Subcutaneous abdominal adipose tissue (tissue), 5 donors: ENCODE measurements at regions not wholly inside any gene's neighbourhood (a gene's known extent, or its start where the extent isn't known, plus 50 kb on each side); places are given as distances from the start of the nearest gene placed in this dataset.

Experiments
- H3K27ac ChIP-seq: one replicate; pipeline ENCODE4 v1.7.0; 2013; ENCODE audit warnings: low read depth, mild to moderate bottlenecking, inconsistent platforms, low read length, moderate library complexity
- H3K27me3 ChIP-seq, 5 donors: one replicate each; pipeline ENCODE4 v1.7.0; 2013; ENCODE audit warnings: low read length in 5 of 5, inconsistent platforms in 1 of 5; ENCODE audit not compliant: control insufficient read depth in 5 of 5, insufficient read depth in 4 of 5
- H3K36me3 ChIP-seq, 5 donors: one replicate each; pipeline ENCODE4 v1.7.0; 2013; ENCODE audit warnings: low read length in 5 of 5; ENCODE audit not compliant: control insufficient read depth in 5 of 5, insufficient read depth in 5 of 5
- H3K4me1 ChIP-seq, 5 donors: one replicate each; pipeline ENCODE4 v1.7.0; 2013; ENCODE audit warnings: low read length in 5 of 5, mild to moderate bottlenecking in 3 of 5, moderate library complexity in 1 of 5; ENCODE audit not compliant: control insufficient read depth in 5 of 5, insufficient read depth in 5 of 5
- H3K4me3 ChIP-seq, 5 donors: one replicate each; pipeline ENCODE4 v1.7.0; 2013; ENCODE audit warnings: low read length in 5 of 5, low read depth in 1 of 5
- H3K9ac ChIP-seq, 5 donors: one replicate each; pipeline ENCODE4 v1.7.0; 2013; ENCODE audit warnings: low read length in 5 of 5, mild to moderate bottlenecking in 4 of 5, moderate library complexity in 3 of 5
- H3K9me3 ChIP-seq, 5 donors: one replicate each; pipeline ENCODE4 v1.7.0; 2013; ENCODE audit warnings: low read length in 5 of 5; ENCODE audit not compliant: control insufficient read depth in 5 of 5
- donor health status: healthy.
- donor health status: healthy.
- donor health status: healthy.
- donor health status: healthy.
- donor health status: healthy.

- Histone ChIP-seq H3K27ac (no peak overlapping the region), H3K4me1 (peaks cover 0 to 6% (median 0%) of the 10 kb centered on the region in 5 donors), H3K9me3 (no peaks in the 10 kb centered on the region), H3K27me3 (no peaks in the 10 kb centered on the region), H3K36me3 (no peaks in the 10 kb centered on the region), H3K4me3 (no peak overlapping the region), H3K9ac (no peak overlapping the region)
Observed at GRCh38 chr12:28104316-28104715, 85.9 kb upstream of the CCDC91 start.

DNA sequence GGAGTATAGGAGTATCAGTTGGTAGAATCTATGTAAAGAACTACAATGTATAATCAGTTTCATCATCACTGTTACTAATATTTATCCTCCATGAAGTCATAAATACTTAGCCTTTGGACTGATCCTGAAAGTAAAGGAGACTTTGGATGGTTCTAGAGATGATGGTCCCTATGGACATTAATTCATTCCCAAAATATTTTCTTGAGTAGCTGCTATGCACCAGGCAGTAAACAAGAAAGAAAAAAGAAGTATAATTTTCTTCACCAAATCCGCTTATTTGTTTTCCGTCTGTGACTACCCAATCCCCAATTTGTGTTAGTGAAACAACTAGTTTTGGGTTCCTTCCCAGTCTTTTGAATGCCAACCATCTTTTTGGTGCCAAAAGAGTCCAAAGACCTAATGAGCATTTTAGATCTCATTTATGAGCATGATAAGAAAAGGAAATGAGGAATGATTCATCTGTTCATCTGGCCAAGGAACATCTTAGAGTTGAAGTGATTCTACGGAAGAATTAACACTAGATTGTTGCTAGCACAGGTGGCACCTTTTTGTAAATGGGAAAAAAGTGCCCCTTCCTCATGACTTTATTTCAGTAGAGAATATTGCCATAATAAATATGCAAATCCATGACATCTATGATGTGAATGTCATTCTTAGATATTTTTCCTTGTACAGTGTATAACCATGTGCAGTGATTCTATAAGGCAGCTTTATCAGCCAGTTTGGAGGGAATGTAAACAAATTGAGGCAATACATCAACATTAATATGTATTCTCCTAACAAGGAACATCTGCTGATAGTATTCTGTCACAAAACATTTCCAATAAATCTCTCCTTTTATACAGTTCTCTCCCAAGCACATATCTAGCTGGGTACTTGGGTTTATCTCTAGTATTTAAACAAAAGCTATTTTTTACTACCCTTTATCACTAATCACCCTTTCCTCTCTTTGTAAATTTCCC, 85.1 kb upstream of the CCDC91 start:
- H3K9ac ChIP-seq = no peak overlapping the region
- H3K36me3 ChIP-seq = no peaks in the 10 kb centered on the region
- no peaks in the 10 kb centered on the region for H3K9me3 ChIP-seq
- H3K4me1 ChIP-seq = peaks cover 0 to 6% (median 0%) of the 10 kb centered on the region in 5 donors
- H3K27me3 ChIP-seq = no peaks in the 10 kb centered on the region
- H3K4me3 ChIP-seq = no peak overlapping the region
- H3K27ac ChIP-seq = no peak overlapping the region

GRCh38 chr12:28107679-28108078, 82.6 kb upstream of the CCDC91 start:
- Histone ChIP-seq H3K9ac (no peak overlapping the region), H3K4me1 (peaks cover 0 to 6% (median 0%) of the 10 kb centered on the region in 5 donors), H3K27ac (no peak overlapping the region), H3K4me3 (no peak overlapping the region), H3K27me3 (no peaks in the 10 kb centered on the region), H3K36me3 (no peaks in the 10 kb centered on the region), H3K9me3 (peaks cover 0 to 3% (median 0%) of the 10 kb centered on the region in 5 donors)

DNA sequence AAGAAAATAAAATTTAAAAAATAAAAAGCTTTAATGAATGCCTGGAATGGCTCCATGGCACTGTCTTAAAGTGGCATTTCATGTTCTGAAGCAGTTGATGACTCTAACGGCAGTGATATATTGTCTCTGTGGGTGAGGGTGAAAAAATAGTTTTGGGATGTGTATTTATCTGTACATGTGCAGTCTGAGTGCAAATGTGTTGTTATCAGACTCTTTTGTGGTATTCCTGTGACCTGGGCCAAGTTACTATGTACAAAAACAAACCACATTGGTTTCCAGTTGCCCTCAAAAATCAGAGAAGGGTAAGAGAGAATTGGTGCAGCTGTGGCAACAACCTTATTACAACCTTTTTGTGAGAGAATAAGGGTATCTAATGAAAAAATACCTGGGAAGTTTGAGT, 81.7 kb upstream of the CCDC91 start:
- Histone ChIP-seq H3K9me3 (peaks cover 0 to 3% (median 0%) of the 10 kb centered on the region in 5 donors), H3K27me3 (no peaks in the 10 kb centered on the region), H3K9ac (no peak overlapping the region), H3K36me3 (no peaks in the 10 kb centered on the region), H3K4me1 (peaks cover 0 to 6% (median 0%) of the 10 kb centered on the region in 5 donors), H3K27ac (no peak overlapping the region), H3K4me3 (no peak overlapping the region)

DNA sequence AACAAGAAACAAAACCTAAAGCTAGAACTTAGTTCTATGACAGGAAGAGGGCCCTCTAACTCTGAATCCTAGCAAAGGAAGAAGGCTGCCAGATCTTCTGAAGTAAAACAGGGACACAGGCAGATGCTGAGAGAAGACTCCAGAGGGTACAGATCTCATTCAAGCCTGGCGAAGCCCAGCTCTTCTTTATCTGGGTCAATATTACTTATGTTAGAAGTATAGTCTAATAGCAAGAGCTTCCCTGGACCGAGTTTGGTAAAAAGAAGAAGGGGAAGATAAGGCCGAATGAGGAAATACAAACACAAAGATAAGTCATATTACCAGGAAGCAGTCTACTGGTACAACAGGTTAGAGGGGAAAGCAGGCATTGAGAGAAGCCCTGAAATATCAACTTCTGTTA, 79.9 kb upstream of the CCDC91 start:
- no peak overlapping the region for H3K9ac ChIP-seq
- no peaks in the 10 kb centered on the region for H3K36me3 ChIP-seq
- no peaks in the 10 kb centered on the region for H3K4me1 ChIP-seq
- no peaks in the 10 kb centered on the region for H3K27me3 ChIP-seq
- no peak overlapping the region for H3K4me3 ChIP-seq
- H3K9me3 ChIP-seq = peaks cover 0 to 3% (median 0%) of the 10 kb centered on the region in 5 donors
- no peak overlapping the region for H3K27ac ChIP-seq

- Histone ChIP-seq H3K27me3 (no peaks in the 10 kb centered on the region), H3K4me3 (no peak overlapping the region), H3K4me1 (no peaks in the 10 kb centered on the region), H3K9me3 (peaks cover 0 to 3% (median 0%) of the 10 kb centered on the region in 5 donors), H3K36me3 (no peaks in the 10 kb centered on the region), H3K9ac (no peak overlapping the region), H3K27ac (no peak overlapping the region)
Observed at GRCh38 chr12:28114488-28114887, 75.8 kb upstream of the CCDC91 start.

GRCh38 chr12:28121433-28121832, 68.8 kb upstream of the CCDC91 start:
- Histone ChIP-seq H3K4me1 (no peaks in the 10 kb centered on the region), H3K9me3 (no peaks in the 10 kb centered on the region), H3K27ac (no peak overlapping the region), H3K36me3 (no peaks in the 10 kb centered on the region), H3K9ac (no peak overlapping the region), H3K4me3 (no peak overlapping the region), H3K27me3 (no peaks in the 10 kb centered on the region)

DNA sequence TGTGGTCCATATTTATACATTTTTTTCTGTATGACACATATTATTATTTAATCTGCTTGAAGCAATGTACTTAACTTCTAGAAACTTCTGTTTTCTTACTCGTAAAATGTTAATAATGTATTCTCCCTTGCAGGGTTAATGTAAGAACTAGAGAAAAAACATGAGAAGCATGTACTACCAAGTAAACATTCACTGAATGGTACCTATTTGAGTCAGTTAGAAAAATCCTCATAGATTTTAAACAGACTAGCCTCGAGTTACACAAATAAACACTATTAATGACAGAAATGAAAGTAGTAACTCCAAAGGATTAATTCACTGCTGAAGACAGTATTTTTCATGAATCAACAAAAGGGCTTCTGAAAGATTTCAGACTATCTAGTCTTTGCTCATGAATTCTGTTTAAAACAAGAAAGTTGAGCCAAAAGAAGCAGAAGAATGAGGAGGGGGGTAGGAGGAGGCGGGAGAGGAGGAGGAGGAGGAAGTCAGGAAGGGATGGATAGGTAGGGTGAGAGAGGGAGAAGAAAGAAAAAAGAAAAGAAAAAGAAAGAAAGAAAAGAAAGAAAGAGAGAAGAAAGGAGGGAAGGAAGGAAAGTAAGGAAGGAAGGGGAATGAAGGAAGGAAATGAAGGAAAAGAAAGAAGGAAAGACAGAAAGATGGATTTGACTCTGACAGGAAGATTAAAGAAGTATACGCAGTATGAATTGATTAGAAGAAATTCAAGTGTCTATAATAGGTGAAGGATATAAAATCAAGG, 68.2 kb upstream of the CCDC91 start:
- Histone ChIP-seq H3K4me1 (no peaks in the 10 kb centered on the region), H3K9me3 (no peaks in the 10 kb centered on the region), H3K27ac (no peak overlapping the region), H3K36me3 (no peaks in the 10 kb centered on the region), H3K4me3 (no peak overlapping the region), H3K9ac (no peak overlapping the region), H3K27me3 (no peaks in the 10 kb centered on the region)

DNA sequence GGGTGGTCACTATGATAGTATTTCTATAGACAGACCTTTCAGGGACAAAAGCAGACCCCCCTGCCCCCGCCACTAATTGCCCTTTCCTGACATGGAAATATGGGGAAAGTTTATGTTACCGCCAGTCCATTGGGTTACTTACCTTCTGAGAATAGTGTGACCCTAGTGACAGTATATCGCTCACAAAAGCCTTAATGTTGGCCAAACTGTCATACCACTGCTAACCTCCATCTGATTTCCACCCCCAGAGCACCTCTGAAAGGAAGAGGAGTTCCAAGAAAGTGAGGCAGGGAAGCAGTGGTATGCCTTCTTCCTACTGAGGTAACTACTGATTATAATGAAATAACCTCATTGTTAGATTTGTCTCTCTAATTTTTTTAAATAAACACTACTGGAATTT, 67.5 kb upstream of the CCDC91 start:
- Histone ChIP-seq H3K9ac (no peak overlapping the region), H3K27ac (no peak overlapping the region), H3K36me3 (no peaks in the 10 kb centered on the region), H3K4me1 (no peaks in the 10 kb centered on the region), H3K9me3 (no peaks in the 10 kb centered on the region), H3K4me3 (no peak overlapping the region), H3K27me3 (no peaks in the 10 kb centered on the region)

DNA sequence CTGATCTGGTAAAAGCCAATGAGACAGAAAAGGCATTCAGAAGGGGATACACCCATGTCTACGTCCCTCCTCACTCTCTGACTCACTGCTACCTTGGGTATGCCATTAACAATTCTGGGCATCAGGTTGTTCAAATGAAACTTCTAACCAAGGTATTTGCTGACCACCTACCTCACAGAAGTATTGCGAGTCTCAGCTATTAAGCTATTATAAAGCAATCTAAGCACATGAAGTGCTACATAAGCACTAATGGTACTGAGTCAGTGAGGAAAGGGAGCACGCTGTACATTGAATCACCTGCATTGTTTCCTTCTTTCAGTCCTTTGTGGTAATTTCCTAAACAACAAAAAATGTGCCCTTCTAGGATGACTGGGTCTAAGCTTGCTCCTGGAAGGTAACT, 62.8 kb upstream of the CCDC91 start:
- H3K4me3 ChIP-seq = no peak overlapping the region
- H3K4me1 ChIP-seq = no peaks in the 10 kb centered on the region
- H3K27me3 ChIP-seq = no peaks in the 10 kb centered on the region
- no peak overlapping the region for H3K9ac ChIP-seq
- no peaks in the 10 kb centered on the region for H3K36me3 ChIP-seq
- H3K27ac ChIP-seq = no peak overlapping the region
- H3K9me3 ChIP-seq = no peaks in the 10 kb centered on the region
